ENCODE measurements at regions not wholly inside any gene's neighbourhood (a gene's known extent, or its start where the extent isn't known, plus 50 kb on each side); places are given as distances from the start of the nearest gene placed in this dataset.

GRCh38 chr20:12815231-12815768, 193.5 kb upstream of the SPTLC3 start:
- POLR2A ChIA-PET: no interaction called here

DNA sequence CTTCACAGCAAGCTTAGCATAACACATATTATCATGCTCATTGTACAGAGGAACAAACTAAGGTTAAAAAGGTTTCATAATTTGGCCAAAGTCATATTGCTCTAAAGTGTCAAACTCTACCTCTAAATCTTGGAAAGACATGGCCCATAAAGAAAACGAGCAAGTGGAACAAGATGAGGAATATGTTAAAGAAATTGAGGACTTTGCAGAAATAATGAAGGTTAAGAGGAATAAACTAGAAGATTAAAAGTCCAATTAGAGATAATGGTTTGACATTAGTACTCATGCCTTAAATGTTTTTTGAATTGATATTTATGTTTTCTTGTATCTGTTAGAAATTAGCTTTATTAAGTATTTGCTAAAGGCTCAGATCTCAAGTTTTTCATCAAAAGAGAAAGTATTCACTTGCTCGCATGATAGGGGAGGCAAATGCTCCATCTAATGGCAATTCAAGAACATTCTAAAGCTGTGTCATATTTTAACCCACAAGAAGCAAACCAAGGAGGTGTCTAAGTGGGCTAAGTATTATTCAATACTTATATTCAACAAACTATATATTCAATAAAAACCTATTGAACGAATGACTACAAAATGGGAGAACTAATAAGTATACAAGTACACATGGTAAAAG, 192.9 kb upstream of the SPTLC3 start:
- CTCF ChIA-PET: no interaction called here
- no peaks in the 10 kb centered on the region for H3K36me3 ChIP-seq (ENCODE audit: control insufficient read depth in 2 of 2, insufficient read depth in 1 of 2, low read length in 2 of 2)
- no peaks in the 10 kb centered on the region for H3K4me1 ChIP-seq (ENCODE audit: control insufficient read depth, insufficient read depth, low read length)
- TF ChIP-seq ZNF670 (tag by site-specific recombination; IDR thresholded peaks at IDR 0.05; ENCODE audit: low read depth) (no peak), HOXA7 (CRISPR knock-in tag; IDR thresholded peaks at IDR 0.05; ENCODE audit: borderline replicate concordance) (no peak), ZNF560 (tag by site-specific recombination; IDR thresholded peaks at IDR 0.05; ENCODE audit: borderline replicate concordance) (no peak), ZNF266 (tag by site-specific recombination; IDR thresholded peaks at IDR 0.05; ENCODE audit: low read depth) (no peak), ZBTB48 (tag by site-specific recombination; IDR thresholded peaks at IDR 0.05) (no peak), ZNF473 (tag by site-specific recombination; IDR thresholded peaks at IDR 0.05) (no peak), ZNF660 (tag by site-specific recombination; IDR thresholded peaks at IDR 0.05) (no peak), ZNF571 (tag by site-specific recombination; IDR thresholded peaks at IDR 0.05) (no peak), PRDM4 (tag by site-specific recombination; IDR thresholded peaks at IDR 0.05) (no peak), ZNF404 (tag by site-specific recombination; IDR thresholded peaks at IDR 0.05) (no peak), HOXD13 (CRISPR knock-in tag; IDR thresholded peaks at IDR 0.05; ENCODE audit: borderline replicate concordance) (no peak), ZNF366 (tag by site-specific recombination; conservative IDR thresholded peaks at IDR 0.05) (no peak), ZNF157 (tag by site-specific recombination; IDR thresholded peaks at IDR 0.05) (no peak), ZNF600 (tag by site-specific recombination; IDR thresholded peaks at IDR 0.05) (no peak)
- H3K4me3 ChIP-seq (ENCODE audit: low read depth, low read length): no peak overlapping the region
- H3K9me3 ChIP-seq (ENCODE audit: control insufficient read depth, insufficient read depth, low read depth, low read length): no peaks in the 10 kb centered on the region
- POLR2A ChIA-PET: no interaction called here
- H3K27ac ChIP-seq (ENCODE audit: extremely low read depth, low read depth, low read length): no peak overlapping the region

More at GRCh38 chr20:12815231-12815768, 193.5 kb upstream of the SPTLC3 start:
- no peaks in the 10 kb centered on the region for H3K4me1 ChIP-seq (ENCODE audit: control insufficient read depth, insufficient read depth, low read length)
- H3K27ac ChIP-seq (ENCODE audit: extremely low read depth, low read depth, low read length): no peak overlapping the region
- H3K4me3 ChIP-seq (ENCODE audit: low read depth, low read length): no peak overlapping the region
- TF ChIP-seq SCRT2 (tag by site-specific recombination; IDR thresholded peaks at IDR 0.05) (no peak), ZNF549 (tag by site-specific recombination; IDR thresholded peaks at IDR 0.05) (no peak)
- CTCF ChIA-PET: no interaction called here
- no peaks in the 10 kb centered on the region for H3K36me3 ChIP-seq (ENCODE audit: control insufficient read depth in 2 of 2, insufficient read depth in 1 of 2, low read length in 2 of 2)
- H3K9me3 ChIP-seq (ENCODE audit: control insufficient read depth, insufficient read depth, low read depth, low read length): no peaks in the 10 kb centered on the region

DNA sequence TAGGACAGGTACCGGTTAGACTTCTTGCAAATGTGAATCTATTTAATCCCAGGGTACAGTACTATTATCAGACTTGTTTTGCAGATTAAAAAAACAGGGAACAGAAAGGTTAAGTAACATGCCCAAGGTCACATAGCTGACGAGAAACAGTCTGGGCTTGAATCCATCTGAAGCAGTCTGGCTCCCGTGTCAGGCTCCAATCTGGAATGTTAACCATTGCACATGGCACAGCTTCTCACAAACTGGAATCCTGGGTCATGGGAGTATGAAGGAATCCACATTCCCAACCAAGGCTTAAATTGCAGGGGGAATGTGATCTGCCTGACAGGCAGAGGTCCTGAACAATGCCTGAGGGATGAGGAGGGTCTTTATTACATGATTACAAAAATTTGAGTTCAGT, 187.5 kb upstream of the SPTLC3 start:
- CTCF ChIA-PET: interaction anchor here (0.5 kb wide), 1 partner anchor 33 kb away, joined by 3 read pairs; no protein-coding TSS in a partner anchor
- POLR2A ChIA-PET: no interaction called here
- Histone ChIP-seq H3K4me1 (ENCODE audit: control insufficient read depth, insufficient read depth, low read length) (no peaks in the 10 kb centered on the region), H3K36me3 (ENCODE audit: control insufficient read depth in 2 of 2, insufficient read depth in 1 of 2, low read length in 2 of 2) (no peaks in the 10 kb centered on the region), H3K9me3 (ENCODE audit: control insufficient read depth, insufficient read depth, low read depth, low read length) (no peaks in the 10 kb centered on the region), H3K4me3 (ENCODE audit: low read depth, low read length) (no peak overlapping the region), H3K27ac (ENCODE audit: extremely low read depth, low read depth, low read length) (no peak overlapping the region)
- no peak for TF ChIP-seq ZNF585B (tag by site-specific recombination; IDR thresholded peaks at IDR 0.05)
- TF ChIP-seq ZNF76 (tag by site-specific recombination; IDR thresholded peaks at IDR 0.05; ENCODE audit: borderline replicate concordance, low read depth): no peak
- TF ChIP-seq, protein P1, sequence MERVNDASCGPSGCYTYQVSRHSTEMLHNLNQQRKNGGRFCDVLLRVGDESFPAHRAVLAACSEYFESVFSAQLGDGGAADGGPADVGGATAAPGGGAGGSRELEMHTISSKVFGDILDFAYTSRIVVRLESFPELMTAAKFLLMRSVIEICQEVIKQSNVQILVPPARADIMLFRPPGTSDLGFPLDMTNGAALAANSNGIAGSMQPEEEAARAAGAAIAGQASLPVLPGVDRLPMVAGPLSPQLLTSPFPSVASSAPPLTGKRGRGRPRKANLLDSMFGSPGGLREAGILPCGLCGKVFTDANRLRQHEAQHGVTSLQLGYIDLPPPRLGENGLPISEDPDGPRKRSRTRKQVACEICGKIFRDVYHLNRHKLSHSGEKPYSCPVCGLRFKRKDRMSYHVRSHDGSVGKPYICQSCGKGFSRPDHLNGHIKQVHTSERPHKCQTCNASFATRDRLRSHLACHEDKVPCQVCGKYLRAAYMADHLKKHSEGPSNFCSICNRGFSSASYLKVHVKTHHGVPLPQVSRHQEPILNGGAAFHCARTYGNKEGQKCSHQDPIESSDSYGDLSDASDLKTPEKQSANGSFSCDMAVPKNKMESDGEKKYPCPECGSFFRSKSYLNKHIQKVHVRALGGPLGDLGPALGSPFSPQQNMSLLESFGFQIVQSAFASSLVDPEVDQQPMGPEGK (tag by site-specific recombination; IDR thresholded peaks at IDR 0.05): no peak
- TF ChIP-seq ZNF660 (tag by site-specific recombination; IDR thresholded peaks at IDR 0.05): no peak
- no peak for TF ChIP-seq ZNF473 (tag by site-specific recombination; IDR thresholded peaks at IDR 0.05)
- TF ChIP-seq ZNF501 (tag by site-specific recombination; IDR thresholded peaks at IDR 0.05): no peak
- no peak for TF ChIP-seq ZNF175 (tag by site-specific recombination; IDR thresholded peaks at IDR 0.05)
